ENCODE measurements at regions not wholly inside any gene's neighbourhood (a gene's known extent, or its start where the extent isn't known, plus 50 kb on each side); places are given as distances from the start of the nearest gene placed in this dataset.

GRCh38 chr15:77781946-77782240, 149.2 kb upstream of the LINGO1 start:
- TF ChIP-seq CTCF (IDR thresholded peaks at IDR 0.05) (no peak), POLR2A (IDR thresholded peaks at IDR 0.05) (no peak)

Data from esophagus squamous epithelium (tissue), 4 donors.